SK-N-SH (cell line): ENCODE measurements at regions not wholly inside any gene's neighbourhood (a gene's known extent, or its start where the extent isn't known, plus 50 kb on each side); places are given as distances from the start of the nearest gene placed in this dataset.

Experiments used
- CTCF ChIP-seq: fragments of 200-600 bp; sonication (generic); IDR thresholded peaks from 2 replicates; pipeline ENCODE4 v1.6.1; 2017; ENCODE audit warnings: antibody characterized with exemption, mild to moderate bottlenecking, moderate library complexity
- EZH2phosphoT487 ChIP-seq: fragments of 200-600 bp; sonication (generic); IDR thresholded peaks from 2 replicates; pipeline ENCODE4 v1.6.1; 2017; ENCODE audit warnings: low read depth, mixed run types, mild to moderate bottlenecking, antibody characterized with exemption, moderate library complexity, borderline replicate concordance
- NRF1 ChIP-seq: IDR thresholded peaks from 2 replicates; pipeline ENCODE4 v1.6.1; 2012; ENCODE audit warnings: low read depth, mild to moderate bottlenecking, low read length

DNA sequence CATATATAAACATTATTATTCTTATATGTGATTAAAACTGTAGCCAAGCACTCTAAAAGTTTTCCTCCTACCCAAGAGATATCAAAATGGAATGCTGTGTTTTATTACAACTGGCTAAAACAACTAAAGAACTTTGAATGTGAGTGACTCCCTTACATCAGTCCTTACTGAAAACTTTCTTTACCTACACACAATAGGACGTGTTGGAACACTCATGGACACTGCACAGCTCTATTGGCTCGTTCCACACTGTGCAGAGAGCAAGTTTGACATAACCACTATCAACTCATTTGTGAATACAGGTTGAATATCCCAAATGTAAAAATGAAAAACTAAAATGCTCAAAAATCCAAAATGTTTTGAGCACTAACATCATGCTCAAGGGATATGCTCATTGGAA is 650.6 kb downstream of the SLC4A3 start:
- TF ChIP-seq CTCF (no peak), NRF1 (no peak), EZH2phosphoT487 (no peak)
